GM13977 (cell line): ENCODE measurements at regions not wholly inside any gene's neighbourhood (a gene's known extent, or its start where the extent isn't known, plus 50 kb on each side); places are given as distances from the start of the nearest gene placed in this dataset.

Source experiments
- DNase-seq: peaks from one replicate; pipeline ENCODE4 v3.0.0; 2012; ENCODE audit warnings: low spot score
- in situ Hi-C: fragments of 300-500 bp; cut with MboI; formaldehyde crosslinking; loops from one replicate; pipeline ENCODE4 v1.12.0; 2022; ENCODE audit warnings: low sequenced_read_pairs, low pct_unique_long_range_greater_than_20kb, mixed read lengths, inconsistent platforms; ENCODE audit not compliant: unreplicated experiment
- TF ChIP-seq, protein P1 (sequence below): IDR thresholded peaks from 2 replicates; pipeline ENCODE4 v1.5.1; 2012; ENCODE audit warnings: mild to moderate bottlenecking, control low read depth; ENCODE audit not compliant: insufficient read depth; ENCODE audit errors: extremely low read depth, missing control alignments

GRCh38 chr9:86413971-86414880, 60.0 kb upstream of the TUT7 start:
- TF ChIP-seq, protein P1, sequence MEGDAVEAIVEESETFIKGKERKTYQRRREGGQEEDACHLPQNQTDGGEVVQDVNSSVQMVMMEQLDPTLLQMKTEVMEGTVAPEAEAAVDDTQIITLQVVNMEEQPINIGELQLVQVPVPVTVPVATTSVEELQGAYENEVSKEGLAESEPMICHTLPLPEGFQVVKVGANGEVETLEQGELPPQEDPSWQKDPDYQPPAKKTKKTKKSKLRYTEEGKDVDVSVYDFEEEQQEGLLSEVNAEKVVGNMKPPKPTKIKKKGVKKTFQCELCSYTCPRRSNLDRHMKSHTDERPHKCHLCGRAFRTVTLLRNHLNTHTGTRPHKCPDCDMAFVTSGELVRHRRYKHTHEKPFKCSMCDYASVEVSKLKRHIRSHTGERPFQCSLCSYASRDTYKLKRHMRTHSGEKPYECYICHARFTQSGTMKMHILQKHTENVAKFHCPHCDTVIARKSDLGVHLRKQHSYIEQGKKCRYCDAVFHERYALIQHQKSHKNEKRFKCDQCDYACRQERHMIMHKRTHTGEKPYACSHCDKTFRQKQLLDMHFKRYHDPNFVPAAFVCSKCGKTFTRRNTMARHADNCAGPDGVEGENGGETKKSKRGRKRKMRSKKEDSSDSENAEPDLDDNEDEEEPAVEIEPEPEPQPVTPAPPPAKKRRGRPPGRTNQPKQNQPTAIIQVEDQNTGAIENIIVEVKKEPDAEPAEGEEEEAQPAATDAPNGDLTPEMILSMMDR = peak; percentile 61
- peak; percentile 27 for DNase-seq
- in situ Hi-C loops = no loop called here

DNA sequence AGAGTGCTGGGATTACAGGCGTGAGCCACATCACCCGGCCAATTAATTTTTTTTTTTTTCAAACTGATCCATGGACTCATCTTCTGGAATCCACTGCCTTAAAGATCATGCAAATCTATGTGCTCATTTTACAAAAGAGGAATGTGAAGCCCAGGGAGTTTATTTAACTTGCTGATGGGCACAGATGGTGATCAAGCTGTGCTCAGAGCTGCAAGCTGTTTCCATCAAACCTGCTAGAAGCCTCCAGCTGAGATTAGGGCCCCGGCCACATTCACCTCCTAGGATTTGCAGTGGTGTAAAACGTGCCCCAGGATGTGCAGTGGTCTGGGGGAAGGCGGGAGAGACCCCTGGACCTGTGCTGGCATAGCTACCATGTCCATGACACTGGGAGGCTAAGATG, 56.1 kb upstream of the TUT7 start:
- TF ChIP-seq, protein P1 = no peak
- DNase-seq = no peak
- in situ Hi-C loops = no loop called here

DNA sequence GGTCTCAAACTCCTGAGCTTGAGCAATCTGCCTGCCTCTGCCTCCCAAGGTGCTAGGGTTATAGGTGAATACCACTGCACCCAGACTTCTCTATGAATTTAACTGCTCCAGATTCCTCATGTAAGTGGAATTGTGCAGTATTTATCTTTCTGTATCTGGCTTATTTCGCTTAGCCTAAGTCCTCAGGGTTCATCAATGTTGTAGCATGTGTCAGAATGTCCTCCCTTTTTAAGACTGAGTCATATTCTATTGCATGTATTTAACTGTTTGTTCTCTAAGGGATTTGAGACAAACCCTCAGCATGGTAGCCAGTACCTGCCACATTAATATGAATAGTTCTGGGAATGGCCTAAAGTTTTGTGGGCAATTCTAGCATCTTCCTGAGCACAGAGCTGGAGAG, 53.9 kb upstream of the TUT7 start:
- in situ Hi-C loops = no loop called here
- no peak for DNase-seq
- TF ChIP-seq, protein P1 = no peak

GRCh38 chr9:86407022-86407421, 52.8 kb upstream of the TUT7 start:
- TF ChIP-seq, protein P1 = no peak
- in situ Hi-C loops = no loop called here
- DNase-seq = no peak

GRCh38 chr9:86406366-86406765, 52.2 kb upstream of the TUT7 start:
- in situ Hi-C loops = no loop called here
- DNase-seq = no peak
- TF ChIP-seq, protein P1 = no peak

- no peak for DNase-seq
- in situ Hi-C loops = no loop called here
- TF ChIP-seq, protein P1 = no peak
Measured at GRCh38 chr9:86405926-86406325, 51.7 kb upstream of the TUT7 start.
